Common myeloid progenitor, CD34-positive (primary cell): ENCODE measurements at regions not wholly inside any gene's neighbourhood (a gene's known extent, or its start where the extent isn't known, plus 50 kb on each side); places are given as distances from the start of the nearest gene placed in this dataset.

Source experiments
- CTCF ChIA-PET: fragments of 350-600 bp; sonication (Branson Sonifier 250); formaldehyde crosslinking; loops from one replicate; lab custom pipeline; 2021; ENCODE audit warnings: antibody characterized with exemption; lab: Charles Lee
- POLR2A ChIA-PET: fragments of 350-600 bp; sonication (Branson Sonifier 250); formaldehyde crosslinking; loops from one replicate; lab custom pipeline; 2021; ENCODE audit warnings: antibody characterized with exemption; lab: Charles Lee
- DNase-seq, 3 donors: peaks; one replicate each; pipeline versions ENCODE4 v3.0.0 to v3.0.0-alpha.2; 2013
- H3K27ac ChIP-seq, 2 experiments: 1 replicate in 1 of 2; 2 replicates in 1 of 2; pipeline ENCODE4 v1.7.0; 2013; ENCODE audit warnings: inconsistent platforms in 2 of 2, low read length in 2 of 2, mild to moderate bottlenecking in 2 of 2, low read depth in 1 of 2, moderate library complexity in 1 of 2; ENCODE audit not compliant: severe bottlenecking in 2 of 2, insufficient read depth in 1 of 2, poor library complexity in 1 of 2
- H3K27me3 ChIP-seq, 5 experiments: replicated peaks in 2 of 5; 1 replicate in 3 of 5; 2 replicates in 2 of 5; pipeline versions ENCODE4 v1.6.1 to v1.7.0; 2013; ENCODE audit warnings: low read length in 4 of 5, mild to moderate bottlenecking in 2 of 5, moderate library complexity in 2 of 5, inconsistent platforms in 1 of 5; ENCODE audit not compliant: insufficient read depth in 5 of 5, control insufficient read depth in 4 of 5
- H3K36me3 ChIP-seq, 4 experiments: 1 replicate in 2 of 4; 2 replicates in 2 of 4; pipeline versions ENCODE4 v1.6.1 to v1.7.0; 2013; ENCODE audit warnings: low read length in 3 of 4, control low read depth in 1 of 4, mild to moderate bottlenecking in 1 of 4; ENCODE audit not compliant: control insufficient read depth in 4 of 4, insufficient read depth in 4 of 4
- H3K4me1 ChIP-seq, 4 experiments: 1 replicate in 3 of 4; 2 replicates in 1 of 4; pipeline versions ENCODE4 v1.6.1 to v1.7.1; 2013; ENCODE audit warnings: low read length in 3 of 4, mild to moderate bottlenecking in 3 of 4, control low read depth in 1 of 4, inconsistent platforms in 1 of 4, moderate library complexity in 1 of 4; ENCODE audit not compliant: control insufficient read depth in 4 of 4, insufficient read depth in 4 of 4; ENCODE audit errors: control extremely low read depth in 1 of 4
- H3K4me3 ChIP-seq, 7 experiments: 1 replicate in 4 of 7; 2 replicates in 3 of 7; pipeline versions ENCODE4 v1.5.1 to v1.7.0; 2013; ENCODE audit warnings: mild to moderate bottlenecking in 7 of 7, low read length in 6 of 7, moderate library complexity in 6 of 7, inconsistent platforms in 2 of 7, low read depth in 2 of 7, control low read depth in 1 of 7; ENCODE audit not compliant: insufficient read depth in 4 of 7, control insufficient read depth in 1 of 7; ENCODE audit errors: extremely low read depth in 1 of 7
- H3K9me3 ChIP-seq, 5 experiments: 1 replicate in 4 of 5; 2 replicates in 1 of 5; pipeline versions ENCODE4 v1.6.1 to v1.7.1; 2013; ENCODE audit warnings: low read length in 4 of 5, mild to moderate bottlenecking in 2 of 5, inconsistent platforms in 1 of 5, low read depth in 1 of 5, moderate library complexity in 1 of 5; ENCODE audit not compliant: control insufficient read depth in 4 of 5, insufficient read depth in 2 of 5; ENCODE audit errors: control extremely low read depth in 1 of 5
- WGBS: methylation state at CpG from one replicate; pipeline ENCODE4 v1.1.5; 2013; ENCODE audit not compliant: insufficient coverage; 5-methylcytosine and 5-hydroxymethylcytosine counted together

GRCh38 chr9:81213456-81213855 is 475.9 kb downstream of the TLE1 start:
- H3K4me3 ChIP-seq, result no peak overlapping the region
- ChIA-PET POLR2A (interaction anchor here (0.6 kb wide), 1 partner anchor 481 kb away, joined by 3 read pairs; no protein-coding TSS in a partner anchor), CTCF (no interaction called here)
- H3K4me1 ChIP-seq, result no peaks in the 10 kb centered on the region
- no peaks in the 10 kb centered on the region for H3K27me3 ChIP-seq
- H3K36me3 ChIP-seq, result no peaks in the 10 kb centered on the region
- DNase-seq, result no peak
- 100% methylated on average over 1 of the region's 4 CpGs for WGBS
- no peak overlapping the region for H3K27ac ChIP-seq
- H3K9me3 ChIP-seq, result peaks cover 0 to 7% (median 0%) of the 10 kb centered on the region in 5 experiments

- WGBS, result 97% methylated on average over 3 of the region's 3 CpGs
- CTCF ChIA-PET, result no interaction called here
- DNase-seq, result no peak
- H3K27me3 ChIP-seq, result no peaks in the 10 kb centered on the region
- no peak overlapping the region for H3K27ac ChIP-seq
- H3K4me3 ChIP-seq, result no peak overlapping the region
- H3K36me3 ChIP-seq, result no peaks in the 10 kb centered on the region
- POLR2A ChIA-PET, result no interaction called here
- peaks cover 0 to 2% (median 0%) of the 10 kb centered on the region in 5 experiments for H3K9me3 ChIP-seq
- H3K4me1 ChIP-seq, result no peaks in the 10 kb centered on the region
These were observed 477.6 kb downstream of the TLE1 start for GRCh38 chr9:81211741-81212140.

GRCh38 chr9:81207651-81208050 is 481.7 kb downstream of the TLE1 start:
- 100% methylated on average over 3 of the region's 4 CpGs for WGBS
- H3K36me3 ChIP-seq, result no peaks in the 10 kb centered on the region
- CTCF ChIA-PET, result no interaction called here

GRCh38 chr9:81202292-81202691 is 487.1 kb downstream of the TLE1 start:
- 100% methylated on average over 6 of the region's 6 CpGs for WGBS
- Histone ChIP-seq H3K4me3 (no peak overlapping the region), H3K27me3 (no peaks in the 10 kb centered on the region), H3K9me3 (no peaks in the 10 kb centered on the region), H3K4me1 (no peaks in the 10 kb centered on the region), H3K27ac (no peak overlapping the region), H3K36me3 (no peaks in the 10 kb centered on the region)
- POLR2A ChIA-PET, result no interaction called here
- DNase-seq, result no peak
- CTCF ChIA-PET, result no interaction called here

More at GRCh38 chr9:81207651-81208050, 481.7 kb downstream of the TLE1 start:
- Histone ChIP-seq H3K4me1 (no peaks in the 10 kb centered on the region), H3K4me3 (no peak overlapping the region), H3K9me3 (no peaks in the 10 kb centered on the region), H3K27me3 (no peaks in the 10 kb centered on the region), H3K27ac (no peak overlapping the region)
- POLR2A ChIA-PET, result no interaction called here
- no peak for DNase-seq

GRCh38 chr9:81195206-81195605 is 494.1 kb downstream of the TLE1 start:
- ChIA-PET CTCF (no interaction called here), POLR2A (no interaction called here)
- no peak for DNase-seq
- WGBS, result no CpG with 5 or more reads among the region's 4 CpGs
- Histone ChIP-seq H3K27me3 (no peaks in the 10 kb centered on the region), H3K4me3 (no peak overlapping the region), H3K4me1 (no peaks in the 10 kb centered on the region), H3K36me3 (no peaks in the 10 kb centered on the region), H3K27ac (no peak overlapping the region), H3K9me3 (peaks cover 0 to 3% (median 0%) of the 10 kb centered on the region in 5 experiments)

- H3K36me3 ChIP-seq, result no peaks in the 10 kb centered on the region
- POLR2A ChIA-PET, result no interaction called here
- no peaks in the 10 kb centered on the region for H3K27me3 ChIP-seq
- DNase-seq, result no peak
- CTCF ChIA-PET, result no interaction called here
- WGBS, result 100% methylated on average over 1 of the region's 1 CpG
- H3K4me1 ChIP-seq, result no peaks in the 10 kb centered on the region
- no peak overlapping the region for H3K27ac ChIP-seq
- peaks cover 0 to 3% (median 0%) of the 10 kb centered on the region in 5 experiments for H3K9me3 ChIP-seq
- no peak overlapping the region for H3K4me3 ChIP-seq
These were observed 495.7 kb downstream of the TLE1 start for GRCh38 chr9:81193362-81194339.

- Histone ChIP-seq H3K36me3 (no peaks in the 10 kb centered on the region), H3K27me3 (no peaks in the 10 kb centered on the region), H3K9me3 (peaks cover 0 to 3% (median 0%) of the 10 kb centered on the region in 5 experiments), H3K4me3 (no peak overlapping the region), H3K27ac (no peak overlapping the region), H3K4me1 (no peaks in the 10 kb centered on the region)
- ChIA-PET POLR2A (no interaction called here), CTCF (no interaction called here)
- no peak for DNase-seq
- WGBS, result no CpG with 5 or more reads among the region's 2 CpGs
These were observed 498.1 kb downstream of the TLE1 start for GRCh38 chr9:81191222-81191621.
